OCI-LY3 (cell line): ENCODE measurements at regions not wholly inside any gene's neighbourhood (a gene's known extent, or its start where the extent isn't known, plus 50 kb on each side); places are given as distances from the start of the nearest gene placed in this dataset.

Source experiments
- H2AFZ ChIP-seq: fragments of 200-600, 300-600 bp; shearing (Covaris generic); 2 replicates; pipeline ENCODE4 v1.6.0; 2014; ENCODE audit warnings: antibody characterized with exemption, low read depth, low read length
- H3K27ac ChIP-seq: fragments of 200-600, 300-600 bp; sonication (generic); 2 replicates; pipeline ENCODE4 v1.5.1; 2014; ENCODE audit warnings: mild to moderate bottlenecking, low read length, moderate library complexity, mixed read lengths
- H3K27me3 ChIP-seq: fragments of 200-600, 300-600 bp; sonication (generic); 2 replicates; pipeline ENCODE4 v1.6.1; 2014; ENCODE audit warnings: low read depth, low read length, mixed read lengths
- H3K36me3 ChIP-seq: fragments of 200-600, 300-600 bp; sonication (generic); replicated peaks from 2 replicates; pipeline ENCODE3; 2014; ENCODE audit warnings: low read depth, low read length, mixed read lengths
- H3K4me1 ChIP-seq: fragments of 300-600, 200-600 bp; sonication (generic); 2 replicates; pipeline ENCODE4 v1.6.1; 2014; ENCODE audit warnings: low read length, mixed read lengths
- H3K4me2 ChIP-seq: fragments of 200-600, 300-600 bp; sonication (generic); 2 replicates; pipeline ENCODE4 v1.6.1; 2014; ENCODE audit warnings: low read length, mixed read lengths
- H3K4me3 ChIP-seq: fragments of 300-600, 200-600 bp; sonication (generic); 2 replicates; pipeline ENCODE4 v1.5.1; 2014; ENCODE audit warnings: antibody characterized with exemption, mild to moderate bottlenecking, low read length, moderate library complexity
- H3K79me2 ChIP-seq: fragments of 300-600, 200-600 bp; shearing (Covaris generic); 2 replicates; pipeline ENCODE4 v1.6.1; 2014; ENCODE audit warnings: mild to moderate bottlenecking, low read length, mixed read lengths
- H3K9ac ChIP-seq: fragments of 300-600, 200-600 bp; shearing (Covaris generic); 2 replicates; pipeline ENCODE4 v1.6.0; 2014; ENCODE audit warnings: mild to moderate bottlenecking, low read length, moderate library complexity
- H3K9me3 ChIP-seq: fragments of 200-600, 300-600 bp; shearing (Covaris generic); 2 replicates; pipeline ENCODE4 v1.6.1; 2014; ENCODE audit warnings: low read length, mixed read lengths; ENCODE audit not compliant: insufficient read depth
- H4K20me1 ChIP-seq: fragments of 200-600, 300-600 bp; sonication (generic); 2 replicates; pipeline ENCODE4 v1.6.1; 2016; ENCODE audit warnings: low read length, mixed read lengths; ENCODE audit not compliant: insufficient read depth
- EZH2phosphoT487 ChIP-seq: fragments of 200-600 bp; shearing (Covaris generic); IDR thresholded peaks from 2 replicates; pipeline ENCODE4 v1.6.1; 2018; ENCODE audit warnings: antibody characterized with exemption, mixed run types, low read depth
- TF ChIP-seq, protein P1 (sequence below): fragments of 200-600, 300-600 bp; sonication (generic); IDR thresholded peaks from 2 replicates; pipeline ENCODE4 v1.5.1; 2014; ENCODE audit warnings: antibody characterized with exemption, low read length, low read depth

- no peak overlapping the region for H2AFZ ChIP-seq
- TF ChIP-seq EZH2phosphoT487 = no peak
- TF ChIP-seq, protein P1, sequence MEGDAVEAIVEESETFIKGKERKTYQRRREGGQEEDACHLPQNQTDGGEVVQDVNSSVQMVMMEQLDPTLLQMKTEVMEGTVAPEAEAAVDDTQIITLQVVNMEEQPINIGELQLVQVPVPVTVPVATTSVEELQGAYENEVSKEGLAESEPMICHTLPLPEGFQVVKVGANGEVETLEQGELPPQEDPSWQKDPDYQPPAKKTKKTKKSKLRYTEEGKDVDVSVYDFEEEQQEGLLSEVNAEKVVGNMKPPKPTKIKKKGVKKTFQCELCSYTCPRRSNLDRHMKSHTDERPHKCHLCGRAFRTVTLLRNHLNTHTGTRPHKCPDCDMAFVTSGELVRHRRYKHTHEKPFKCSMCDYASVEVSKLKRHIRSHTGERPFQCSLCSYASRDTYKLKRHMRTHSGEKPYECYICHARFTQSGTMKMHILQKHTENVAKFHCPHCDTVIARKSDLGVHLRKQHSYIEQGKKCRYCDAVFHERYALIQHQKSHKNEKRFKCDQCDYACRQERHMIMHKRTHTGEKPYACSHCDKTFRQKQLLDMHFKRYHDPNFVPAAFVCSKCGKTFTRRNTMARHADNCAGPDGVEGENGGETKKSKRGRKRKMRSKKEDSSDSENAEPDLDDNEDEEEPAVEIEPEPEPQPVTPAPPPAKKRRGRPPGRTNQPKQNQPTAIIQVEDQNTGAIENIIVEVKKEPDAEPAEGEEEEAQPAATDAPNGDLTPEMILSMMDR = no peak
- H3K4me3 ChIP-seq = no peak overlapping the region
- no peak overlapping the region for H3K9ac ChIP-seq
- H3K27me3 ChIP-seq = no peaks in the 10 kb centered on the region
- H3K79me2 ChIP-seq = no peaks in the 10 kb centered on the region
- H3K4me2 ChIP-seq = no peak overlapping the region
- no peak overlapping the region for H3K27ac ChIP-seq
- H3K36me3 ChIP-seq = no peaks in the 10 kb centered on the region
- H3K4me1 ChIP-seq = peaks cover 24% of the 10 kb centered on the region
- H4K20me1 ChIP-seq = no peaks in the 10 kb centered on the region
- H3K9me3 ChIP-seq = no peaks in the 10 kb centered on the region
Measured at GRCh38 chr6:158913580-158913979, 86.4 kb downstream of the RSPH3 start.

DNA sequence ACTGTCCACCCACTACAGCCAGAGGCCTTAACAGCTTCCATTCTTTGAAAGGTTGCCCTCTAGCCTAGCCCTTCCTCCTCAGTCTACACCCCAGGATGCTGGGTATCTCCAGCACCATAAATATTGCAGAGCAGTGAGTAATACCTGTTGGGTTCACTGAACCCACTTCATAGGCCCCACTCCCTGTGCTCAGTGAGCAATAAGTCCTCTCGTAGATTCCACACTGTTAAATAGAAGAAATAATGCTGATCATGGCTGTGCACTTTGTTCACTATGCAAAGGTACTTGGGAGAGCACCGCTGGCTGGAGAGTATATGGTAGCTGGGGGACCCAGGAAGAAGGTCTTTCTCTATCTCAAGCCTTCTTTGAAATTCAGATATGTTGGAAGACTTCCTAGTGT is 87.3 kb downstream of the RSPH3 start:
- Histone ChIP-seq H3K36me3 (no peaks in the 10 kb centered on the region), H3K4me2 (no peak overlapping the region), H2AFZ (no peak overlapping the region), H4K20me1 (no peaks in the 10 kb centered on the region), H3K27me3 (no peaks in the 10 kb centered on the region), H3K27ac (no peak overlapping the region), H3K79me2 (no peaks in the 10 kb centered on the region), H3K4me1 (peaks cover 24% of the 10 kb centered on the region), H3K9me3 (no peaks in the 10 kb centered on the region), H3K9ac (no peak overlapping the region), H3K4me3 (no peak overlapping the region)
- no peak for TF ChIP-seq EZH2phosphoT487
- TF ChIP-seq, protein P1 = no peak

- TF ChIP-seq EZH2phosphoT487 = no peak
- TF ChIP-seq, protein P1 = no peak
- Histone ChIP-seq H2AFZ (no peak overlapping the region), H3K79me2 (no peaks in the 10 kb centered on the region), H3K9ac (no peak overlapping the region), H3K27ac (no peak overlapping the region), H3K27me3 (no peaks in the 10 kb centered on the region), H3K36me3 (no peaks in the 10 kb centered on the region), H3K4me2 (0 out of 2 replicates have a peak overlapping the region, but pooled peaks have one; percentile 98), H4K20me1 (no peaks in the 10 kb centered on the region), H3K4me3 (no peak overlapping the region), H3K4me1 (peaks cover 24% of the 10 kb centered on the region), H3K9me3 (no peaks in the 10 kb centered on the region)
Measured at GRCh38 chr6:158911746-158912480, 88.1 kb downstream of the RSPH3 start.

- Histone ChIP-seq H3K36me3 (no peaks in the 10 kb centered on the region), H3K4me1 (peaks cover 24% of the 10 kb centered on the region), H3K9ac (peak overlapping the region; percentile 65), H2AFZ (peak overlapping the region; percentile 75), H3K9me3 (no peaks in the 10 kb centered on the region), H3K4me3 (peak overlapping the region; percentile 76), H3K79me2 (no peaks in the 10 kb centered on the region), H3K4me2 (peak overlapping the region; percentile 98), H3K27me3 (no peaks in the 10 kb centered on the region), H4K20me1 (no peaks in the 10 kb centered on the region), H3K27ac (peak overlapping the region; percentile 72)
- TF ChIP-seq, protein P1 = no peak
- TF ChIP-seq EZH2phosphoT487 = no peak
Measured at GRCh38 chr6:158910484-158911440, 89.2 kb downstream of the RSPH3 start.
